Smooth muscle cell (in vitro differentiated cells): ENCODE measurements at regions not wholly inside any gene's neighbourhood (a gene's known extent, or its start where the extent isn't known, plus 50 kb on each side); places are given as distances from the start of the nearest gene placed in this dataset.

Experiments
- DNase-seq: peaks from one replicate; lab custom pipeline; 2025; ENCODE audit not compliant: unreplicated experiment; lab: John Stamatoyannopoulos, UW
- H2AFZ ChIP-seq: fragments of 200-600 bp; sonication (generic); 2 replicates; pipeline ENCODE4 v1.6.0; 2016; ENCODE audit warnings: antibody characterized with exemption, low read depth, mild to moderate bottlenecking
- H3F3A ChIP-seq: fragments of 200-600 bp; sonication (generic); 2 replicates; pipeline ENCODE4 v1.6.0; 2017; ENCODE audit warnings: antibody characterized with exemption, low read depth
- H3K27ac ChIP-seq: fragments of 200-600 bp; sonication (generic); 2 replicates; pipeline ENCODE4 v1.5.1; 2016; ENCODE audit warnings: low read depth, mild to moderate bottlenecking
- H3K27me3 ChIP-seq: fragments of 200-600 bp; sonication (generic); 2 replicates; pipeline ENCODE4 v1.6.1; 2016; ENCODE audit warnings: low read depth, mild to moderate bottlenecking
- H3K36me3 ChIP-seq: fragments of 200-600 bp; sonication (generic); 2 replicates; pipeline ENCODE4 v1.5.1; 2016; ENCODE audit warnings: low read depth
- H3K4me1 ChIP-seq: fragments of 200-600 bp; sonication (generic); 2 replicates; pipeline ENCODE4 v1.5.1; 2016; ENCODE audit warnings: low read depth
- H3K4me2 ChIP-seq: fragments of 200-600 bp; sonication (generic); 2 replicates; pipeline ENCODE4 v1.6.0; 2016; ENCODE audit warnings: mild to moderate bottlenecking
- H3K4me3 ChIP-seq: fragments of 200-600 bp; sonication (generic); 2 replicates; pipeline ENCODE4 v1.5.1; 2016; ENCODE audit warnings: mild to moderate bottlenecking
- H3K79me2 ChIP-seq: fragments of 200-600 bp; sonication (generic); 2 replicates; pipeline ENCODE4 v1.6.0; 2016; ENCODE audit warnings: low read depth, mild to moderate bottlenecking
- H3K9ac ChIP-seq: fragments of 200-600 bp; sonication (generic); 2 replicates; pipeline ENCODE4 v1.6.0; 2016; ENCODE audit warnings: low read depth
- H3K9me3 ChIP-seq: fragments of 200-600 bp; sonication (generic); replicated peaks from 2 replicates; pipeline ENCODE4 v1.5.1; 2016; ENCODE audit warnings: low read depth
- H4K20me1 ChIP-seq: fragments of 200-600 bp; sonication (generic); 2 replicates; pipeline ENCODE4 v1.6.0; 2016; ENCODE audit warnings: low read depth
- CTCF ChIP-seq: fragments of 200-600 bp; sonication (generic); IDR thresholded peaks from 2 replicates; pipeline ENCODE4 v1.5.1; 2017; ENCODE audit warnings: borderline replicate concordance, mild to moderate bottlenecking, antibody characterized with exemption; ENCODE audit not compliant: insufficient read depth, poor library complexity, severe bottlenecking
- whole genome bisulfite sequencing: methylation state at CpG from one replicate; pipeline ENCODE4 v1.1.7; 2016; ENCODE audit warnings: low lambda C conversion rate; 5-methylcytosine and 5-hydroxymethylcytosine counted together

GRCh38 chr2:226207671-226208070 lies 591.9 kb downstream of the IRS1 start:
- WGBS, result 83% methylated on average over 5 of the region's 5 CpGs

GRCh38 chr2:226199555-226199954 lies 600.1 kb downstream of the IRS1 start:
- Histone ChIP-seq H3F3A (no peaks in the 10 kb centered on the region), H3K9ac (no peak overlapping the region), H3K79me2 (no peaks in the 10 kb centered on the region), H2AFZ (no peak overlapping the region), H3K4me2 (no peak overlapping the region), H3K4me3 (no peak overlapping the region), H3K36me3 (no peaks in the 10 kb centered on the region), H3K9me3 (no peaks in the 10 kb centered on the region), H3K4me1 (no peaks in the 10 kb centered on the region), H3K27me3 (no peaks in the 10 kb centered on the region), H4K20me1 (no peaks in the 10 kb centered on the region), H3K27ac (no peak overlapping the region)
- DNase-seq, result no peak
- 90% methylated on average over 2 of the region's 2 CpGs for WGBS
- no peak for TF ChIP-seq CTCF

More at GRCh38 chr2:226207671-226208070, 591.9 kb downstream of the IRS1 start:
- Histone ChIP-seq H2AFZ (peak overlapping the region; percentile 78), H3K79me2 (no peaks in the 10 kb centered on the region), H3K27ac (no peak overlapping the region), H3K9ac (no peak overlapping the region), H3F3A (no peaks in the 10 kb centered on the region), H3K27me3 (no peaks in the 10 kb centered on the region), H3K4me1 (no peaks in the 10 kb centered on the region), H3K9me3 (no peaks in the 10 kb centered on the region), H3K4me2 (no peak overlapping the region), H3K36me3 (no peaks in the 10 kb centered on the region), H3K4me3 (no peak overlapping the region), H4K20me1 (no peaks in the 10 kb centered on the region)
- no peak for TF ChIP-seq CTCF
- DNase-seq, result no peak

- Histone ChIP-seq H3K4me2 (no peak overlapping the region), H4K20me1 (no peaks in the 10 kb centered on the region), H3K27me3 (no peaks in the 10 kb centered on the region), H3K36me3 (no peaks in the 10 kb centered on the region), H3K4me3 (no peak overlapping the region), H2AFZ (no peak overlapping the region), H3K4me1 (no peaks in the 10 kb centered on the region), H3K79me2 (no peaks in the 10 kb centered on the region), H3K27ac (no peak overlapping the region), H3K9me3 (no peaks in the 10 kb centered on the region), H3K9ac (no peak overlapping the region), H3F3A (no peaks in the 10 kb centered on the region)
- no peak for DNase-seq
- TF ChIP-seq CTCF, result no peak
- WGBS, result 73% methylated on average over 4 of the region's 4 CpGs
These were observed 600.7 kb downstream of the IRS1 start for GRCh38 chr2:226198956-226199355.

- Histone ChIP-seq H3K27me3 (no peaks in the 10 kb centered on the region), H2AFZ (no peak overlapping the region), H3F3A (no peaks in the 10 kb centered on the region), H3K9ac (no peak overlapping the region), H3K9me3 (no peaks in the 10 kb centered on the region), H3K4me1 (peaks cover 7% of the 10 kb centered on the region), H4K20me1 (no peaks in the 10 kb centered on the region), H3K27ac (no peak overlapping the region), H3K4me2 (no peak overlapping the region), H3K4me3 (no peak overlapping the region), H3K79me2 (no peaks in the 10 kb centered on the region), H3K36me3 (no peaks in the 10 kb centered on the region)
- WGBS, result 91% methylated on average over 5 of the region's 5 CpGs
- no peak for TF ChIP-seq CTCF
- DNase-seq, result no peak
These were observed 609.0 kb downstream of the IRS1 start for GRCh38 chr2:226190479-226191252.
